WTC11 (cell line): ENCODE measurements at regions not wholly inside any gene's neighbourhood (a gene's known extent, or its start where the extent isn't known, plus 50 kb on each side); places are given as distances from the start of the nearest gene placed in this dataset.
A peak's percentile ranks its signal among the peaks of the same experiment; 100 is the strongest.

ENCODE experiments used
- ARID4B ChIP-seq: sonication (generic); formaldehyde crosslinking; IDR thresholded peaks from 2 replicates; pipeline ENCODE4 v1.8.0; 2023; ENCODE audit warnings: missing genetic modification reagents, mild to moderate bottlenecking, borderline replicate concordance
- ATF1 ChIP-seq: sonication (generic); formaldehyde crosslinking; IDR thresholded peaks from 2 replicates; pipeline ENCODE4 v1.8.1; 2023; ENCODE audit warnings: mild to moderate bottlenecking, moderate library complexity, missing genetic modification reagents
- E2F1 ChIP-seq: sonication (generic); formaldehyde crosslinking; IDR thresholded peaks from 2 replicates; pipeline ENCODE4 v1.8.0; 2022; ENCODE audit warnings: mild to moderate bottlenecking, missing genetic modification reagents
- FOXJ3 ChIP-seq: sonication (generic); formaldehyde crosslinking; IDR thresholded peaks from 2 replicates; pipeline ENCODE4 v1.9.0; 2021; ENCODE audit warnings: missing genetic modification reagents, mild to moderate bottlenecking, borderline replicate concordance
- GRHL2 ChIP-seq: fragments of 250-450 bp; sonication (Bioruptor Pico); IDR thresholded peaks from 2 replicates; pipeline ENCODE4 v1.8.0; 2022; ENCODE audit warnings: mild to moderate bottlenecking, moderate library complexity; ENCODE audit not compliant: insufficient replicate concordance, severe bottlenecking
- JUN ChIP-seq: sonication (generic); formaldehyde crosslinking; IDR thresholded peaks from 2 replicates; pipeline ENCODE4 v1.8.0; 2023; ENCODE audit warnings: mild to moderate bottlenecking, missing genetic modification reagents
- KAT7 ChIP-seq: sonication (generic); formaldehyde crosslinking; IDR thresholded peaks from 2 replicates; pipeline ENCODE4 v1.8.1; 2023; ENCODE audit warnings: missing genetic modification reagents, mild to moderate bottlenecking, borderline replicate concordance
- NFE2L1 ChIP-seq: sonication (generic); formaldehyde crosslinking; IDR thresholded peaks from 2 replicates; pipeline ENCODE4 v1.8.1; 2023; ENCODE audit warnings: missing genetic modification reagents
- NFYB ChIP-seq: sonication (generic); formaldehyde crosslinking; conservative IDR thresholded peaks from 2 replicates; pipeline ENCODE4 v1.8.0; 2022; ENCODE audit warnings: low read depth, missing genetic modification reagents
- OVOL2 ChIP-seq: fragments of 250-450 bp; sonication (Bioruptor Pico); IDR thresholded peaks from 2 replicates; pipeline ENCODE4 v1.9.0; 2021; ENCODE audit warnings: mild to moderate bottlenecking, borderline replicate concordance
- SMAD4 ChIP-seq: sonication (generic); formaldehyde crosslinking; IDR thresholded peaks from 2 replicates; pipeline ENCODE4 v1.8.0; 2022; ENCODE audit warnings: mild to moderate bottlenecking, missing genetic modification reagents
- SP1 ChIP-seq: sonication (generic); formaldehyde crosslinking; conservative IDR thresholded peaks from 2 replicates; pipeline ENCODE4 v1.8.1; 2022; ENCODE audit warnings: missing genetic modification reagents
- TEAD1 ChIP-seq: sonication (generic); formaldehyde crosslinking; IDR thresholded peaks from 2 replicates; pipeline ENCODE4 v1.8.0; 2022; ENCODE audit warnings: mild to moderate bottlenecking, missing genetic modification reagents
- TEAD4 ChIP-seq: sonication (generic); formaldehyde crosslinking; IDR thresholded peaks from 2 replicates; pipeline ENCODE4 v1.8.0; 2022; ENCODE audit warnings: mild to moderate bottlenecking, missing genetic modification reagents
- ZMAT4 ChIP-seq: fragments of 250-450 bp; sonication (Bioruptor Pico); IDR thresholded peaks from 2 replicates; pipeline ENCODE4 v1.9.0; 2021; ENCODE audit warnings: mild to moderate bottlenecking
- ZNF232 ChIP-seq: sonication (generic); formaldehyde crosslinking; IDR thresholded peaks from 2 replicates; pipeline ENCODE4 v1.8.0; 2022; ENCODE audit warnings: mild to moderate bottlenecking, missing genetic modification reagents
- ZNF396 ChIP-seq: fragments of 250-450 bp; sonication (Bioruptor Pico); IDR thresholded peaks from 2 replicates; pipeline ENCODE4 v1.8.0; 2021; ENCODE audit warnings: mild to moderate bottlenecking, moderate library complexity, borderline replicate concordance
- ZNF512 ChIP-seq: sonication (generic); formaldehyde crosslinking; IDR thresholded peaks from 2 replicates; pipeline ENCODE4 v1.8.1; 2022; ENCODE audit warnings: missing genetic modification reagents, borderline replicate concordance
- TF ChIP-seq, protein P1 (sequence below): sonication (generic); formaldehyde crosslinking; IDR thresholded peaks from 2 replicates; pipeline ENCODE4 v1.8.0; 2022; ENCODE audit warnings: mild to moderate bottlenecking, missing genetic modification reagents

DNA sequence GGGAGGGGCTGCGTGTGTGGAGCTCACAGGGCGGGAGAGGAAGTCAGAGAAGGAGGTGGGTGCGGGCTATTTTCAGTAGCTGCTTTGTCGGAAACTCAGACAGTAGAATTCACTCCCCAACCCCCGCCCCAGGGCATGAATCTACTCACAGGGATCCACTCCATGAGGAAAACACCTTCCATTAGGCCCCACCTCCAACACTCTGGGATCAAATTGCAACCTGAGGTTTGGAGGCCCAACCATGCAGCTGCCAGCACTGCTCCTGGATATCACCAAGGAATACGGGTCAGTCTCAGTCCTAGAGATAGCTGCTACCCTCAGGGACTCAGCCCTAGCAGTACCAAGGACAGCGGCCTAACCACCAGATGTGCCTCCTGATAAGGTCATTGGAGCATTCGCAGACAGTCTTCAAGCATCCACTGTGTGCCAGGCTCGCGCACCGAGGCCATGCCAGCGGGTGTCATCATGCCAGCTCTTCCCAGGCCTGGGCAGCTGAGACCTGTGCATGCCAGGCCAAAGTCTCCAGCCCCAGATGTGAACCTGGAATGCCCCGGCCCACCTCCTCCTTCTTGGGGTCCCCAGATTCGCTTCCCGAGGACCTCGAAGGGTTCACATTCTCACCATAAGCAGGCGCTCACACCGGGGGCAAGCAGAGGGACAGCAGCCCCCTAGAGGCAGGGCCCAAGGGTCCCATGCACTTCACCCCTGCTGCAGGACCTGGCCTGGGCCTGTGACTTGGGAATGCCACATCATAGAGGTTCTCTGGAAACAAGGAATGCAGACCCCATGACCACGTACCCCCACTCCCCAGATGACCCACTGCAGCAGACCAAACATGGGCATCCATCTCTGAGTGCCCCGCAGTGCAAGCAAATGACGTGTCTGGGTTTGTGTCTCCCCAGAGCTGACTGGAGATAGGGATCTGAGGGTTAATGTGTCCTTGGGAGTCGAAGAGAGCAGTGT, 102.3 kb downstream of the ADRA2C start (continued):
- TF ChIP-seq OVOL2 (CRISPR knock-in tag) (no peak), KAT7 (CRISPR knock-in tag) (0 out of 2 replicates have a peak, but pooled peaks have one; percentile 68), GRHL2 (CRISPR knock-in tag) (no peak), JUN (CRISPR knock-in tag) (peak; percentile 81; the same call in 1 of the 2 replicates), SMAD4 (CRISPR knock-in tag) (0 out of 2 replicates have a peak, but pooled peaks have one; percentile 50), ATF1 (CRISPR knock-in tag) (no peak), NFYB (CRISPR knock-in tag) (no peak; the same call in 1 of the 2 replicates), NFE2L1 (0 out of 2 replicates have a peak, but pooled peaks have one; percentile 33), TEAD4 (CRISPR knock-in tag) (0 out of 2 replicates have a peak, but pooled peaks have one; percentile 75), TEAD1 (CRISPR knock-in tag) (peak; percentile 74; the same call in 1 of the 2 replicates), ZMAT4 (CRISPR knock-in tag) (no peak), ZNF232 (CRISPR knock-in tag) (0 out of 2 replicates have a peak, but pooled peaks have one; percentile 66), ZNF396 (CRISPR knock-in tag) (no peak), ARID4B (CRISPR knock-in tag) (peak; percentile 87), ZNF512 (no peak), FOXJ3 (CRISPR knock-in tag) (0 out of 2 replicates have a peak, but pooled peaks have one; percentile 58), E2F1 (CRISPR knock-in tag) (0 out of 2 replicates have a peak, but pooled peaks have one; percentile 54), SP1 (CRISPR knock-in tag) (no peak)
- TF ChIP-seq, protein P1, sequence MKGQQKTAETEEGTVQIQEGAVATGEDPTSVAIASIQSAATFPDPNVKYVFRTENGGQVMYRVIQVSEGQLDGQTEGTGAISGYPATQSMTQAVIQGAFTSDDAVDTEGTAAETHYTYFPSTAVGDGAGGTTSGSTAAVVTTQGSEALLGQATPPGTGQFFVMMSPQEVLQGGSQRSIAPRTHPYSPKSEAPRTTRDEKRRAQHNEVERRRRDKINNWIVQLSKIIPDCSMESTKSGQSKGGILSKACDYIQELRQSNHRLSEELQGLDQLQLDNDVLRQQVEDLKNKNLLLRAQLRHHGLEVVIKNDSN (CRISPR knock-in tag): peak; percentile 66; the same call in 1 of the 2 replicates
